HCT116 (cell line): ENCODE measurements at regions not wholly inside any gene's neighbourhood (a gene's known extent, or its start where the extent isn't known, plus 50 kb on each side); places are given as distances from the start of the nearest gene placed in this dataset.

ENCODE experiments used
- CTCF ChIP-seq, 3 experiments: fragments of 200-600 bp in 1 of 3; sonication (generic) in 1 of 3; IDR thresholded peaks in 2 of 3; conservative IDR thresholded peaks in 1 of 3; 2 replicates each; pipeline ENCODE4 v1.5.1; 2012 to 2017; ENCODE audit warnings: low read depth in 2 of 3, low read length in 2 of 3, antibody characterized with exemption in 1 of 3, borderline replicate concordance in 1 of 3, control low read depth in 1 of 3, mild to moderate bottlenecking in 1 of 3, mixed read lengths in 1 of 3, mixed run types in 1 of 3, moderate library complexity in 1 of 3; ENCODE audit not compliant: insufficient read depth in 1 of 3
- EZH2 ChIP-seq: fragments of 200-600 bp; sonication (generic); IDR thresholded peaks from 2 replicates; pipeline ENCODE4 v1.6.1; 2017; ENCODE audit warnings: antibody characterized with exemption, mixed run types
- FOSL1 ChIP-seq: IDR thresholded peaks from 2 replicates; pipeline ENCODE4 v1.6.1; 2012; ENCODE audit warnings: low read depth
- POLR2A ChIP-seq: IDR thresholded peaks from 2 replicates; pipeline ENCODE4 v1.7.0; 2011; ENCODE audit warnings: borderline replicate concordance; ENCODE audit not compliant: insufficient read depth, insufficient read length; ENCODE audit errors: extremely low read depth
- POLR2AphosphoS5 ChIP-seq: IDR thresholded peaks from 2 replicates; pipeline ENCODE4 v1.6.1; 2011; ENCODE audit warnings: mild to moderate bottlenecking, low read depth, low read length, moderate library complexity
- RAD21 ChIP-seq: IDR thresholded peaks from 2 replicates; pipeline ENCODE4 v1.6.1; 2012; ENCODE audit warnings: low read depth, mild to moderate bottlenecking

- TF ChIP-seq FOSL1 (no peak), POLR2AphosphoS5 (no peak), CTCF (IDR thresholded peaks at IDR 0.05 in 2 of 3, conservative IDR thresholded peaks at IDR 0.05 in 1 of 3; ENCODE audit: borderline replicate concordance in 1 of 3, insufficient read depth in 1 of 3, low read depth in 2 of 3, low read length in 2 of 3) (no peak), RAD21 (no peak), EZH2 (no peak), POLR2A (no peak)
Measured at GRCh38 chr12:28874758-28875157, 274.3 kb upstream of the FAR2 start.
